GM12865 (cell line): ENCODE measurements at regions not wholly inside any gene's neighbourhood (a gene's known extent, or its start where the extent isn't known, plus 50 kb on each side); places are given as distances from the start of the nearest gene placed in this dataset.

ENCODE experiments used
- DNase-seq: peaks from one replicate; pipeline ENCODE4 v3.0.0; 2010; ENCODE audit warnings: low read depth
- H3K4me3 ChIP-seq: 2 replicates; pipeline ENCODE4 v1.5.1; 2011; ENCODE audit warnings: mild to moderate bottlenecking, low read depth, low read length, control low read depth
- CTCF ChIP-seq: IDR thresholded peaks from 2 replicates; pipeline ENCODE4 v1.5.1; 2011; ENCODE audit warnings: low read length, control low read depth, low read depth, inconsistent platforms; ENCODE audit not compliant: insufficient read depth; ENCODE audit errors: missing control alignments

- TF ChIP-seq CTCF: no peak
- no peak overlapping the region for H3K4me3 ChIP-seq
- DNase-seq: no peak
These were observed 1505.6 kb upstream of the ZEB2 start for GRCh38 chr2:146025519-146025918.

- no peak overlapping the region for H3K4me3 ChIP-seq
- DNase-seq: no peak
- TF ChIP-seq CTCF: no peak
These were observed 1504.4 kb upstream of the ZEB2 start for GRCh38 chr2:146024212-146024743.

- no peak for DNase-seq
- H3K4me3 ChIP-seq: no peak overlapping the region
- no peak for TF ChIP-seq CTCF
These were observed 1484.5 kb upstream of the ZEB2 start for GRCh38 chr2:146004462-146004861.

GRCh38 chr2:146003337-146003736 lies 1483.4 kb upstream of the ZEB2 start:
- no peak for TF ChIP-seq CTCF
- no peak for DNase-seq
- H3K4me3 ChIP-seq: no peak overlapping the region

GRCh38 chr2:145994910-145995309 lies 1475.0 kb upstream of the ZEB2 start:
- no peak for TF ChIP-seq CTCF
- no peak for DNase-seq
- H3K4me3 ChIP-seq: no peak overlapping the region

GRCh38 chr2:145992572-145992971 lies 1472.7 kb upstream of the ZEB2 start:
- no peak for TF ChIP-seq CTCF
- DNase-seq: no peak
- H3K4me3 ChIP-seq: no peak overlapping the region

- no peak for TF ChIP-seq CTCF
- no peak for DNase-seq
- H3K4me3 ChIP-seq: no peak overlapping the region
These were observed 1467.9 kb upstream of the ZEB2 start for GRCh38 chr2:145987793-145988192.
